IMR-90 (cell line): ENCODE measurements at regions not wholly inside any gene's neighbourhood (a gene's known extent, or its start where the extent isn't known, plus 50 kb on each side); places are given as distances from the start of the nearest gene placed in this dataset.
A peak's percentile ranks its signal among the peaks of the same experiment; 100 is the strongest.

ENCODE experiments used
- ATAC-seq: fragments of 200-7000 bp; cut with Tn5 transposase; 2 replicates; pipeline ENCODE4 v1.9.1; 2020; ENCODE audit warnings: low read depth, mild to moderate bottlenecking, moderate library complexity
- BruUV-seq: library from RNA; stranded (reverse); fragments of 400-500 nt; replicated peaks from 2 replicates; lab custom pipeline; 2021; lab: Mats Ljungman, UMichigan
- CTCF ChIA-PET: fragments of 300-600 bp; formaldehyde crosslinking; extraction: SDS; loops from one replicate; lab custom pipeline; 2021; ENCODE audit warnings: antibody characterized with exemption; lab: Yijun Ruan, JAX
- POLR2A ChIA-PET: fragments of 300-600 bp; sonication (Branson Sonifier 250); formaldehyde crosslinking; loops from one replicate; lab custom pipeline; 2022; ENCODE audit warnings: antibody characterized with exemption; ENCODE audit not compliant: unreplicated experiment; lab: Charles Lee
- DNase-seq: peaks from one replicate; pipeline ENCODE4 v3.0.0; 2013
- H2AFZ ChIP-seq: replicated peaks from 2 replicates; pipeline ENCODE3; 2013; ENCODE audit warnings: low read length, mild to moderate bottlenecking; ENCODE audit not compliant: poor library complexity
- H2AK5ac ChIP-seq: 2 replicates; pipeline ENCODE4 v1.6.1; 2013; ENCODE audit warnings: low read depth, low read length, inconsistent platforms
- H2AK9ac ChIP-seq: replicated peaks from 2 replicates; pipeline ENCODE3; 2013; ENCODE audit warnings: mild to moderate bottlenecking, low read depth, low read length, moderate library complexity; ENCODE audit not compliant: poor library complexity
- H2BK120ac ChIP-seq: 2 replicates; pipeline ENCODE4 v1.6.1; 2013; ENCODE audit warnings: low read depth, low read length, inconsistent platforms
- H2BK15ac ChIP-seq: 3 replicates; pipeline ENCODE4 v1.6.1; 2013; ENCODE audit warnings: low read depth, low read length, inconsistent platforms
- H2BK20ac ChIP-seq: 2 replicates; pipeline ENCODE4 v1.6.1; 2013; ENCODE audit warnings: low read depth, mild to moderate bottlenecking, inconsistent platforms, low read length, moderate library complexity
- H2BK5ac ChIP-seq: 2 replicates; pipeline ENCODE4 v1.6.1; 2013; ENCODE audit warnings: mild to moderate bottlenecking, low read depth, low read length, inconsistent platforms; ENCODE audit not compliant: poor library complexity, severe bottlenecking
- H3K14ac ChIP-seq: replicated peaks from 2 replicates; pipeline ENCODE4 v1.6.1; 2013; ENCODE audit warnings: low read depth, low read length, inconsistent platforms
- H3K18ac ChIP-seq: 2 replicates; pipeline ENCODE4 v1.6.1; 2013; ENCODE audit warnings: low read depth, low read length, control low read depth
- H3K23ac ChIP-seq: 2 replicates; pipeline ENCODE4 v1.6.1; 2013; ENCODE audit warnings: low read depth, low read length, inconsistent platforms
- H3K27ac ChIP-seq: 2 replicates; pipeline ENCODE4 v1.5.1; 2013; ENCODE audit warnings: mild to moderate bottlenecking, control low read depth, low read length; ENCODE audit not compliant: insufficient read depth
- H3K27me3 ChIP-seq: 2 replicates; pipeline ENCODE4 v1.6.1; 2013; ENCODE audit warnings: low read length; ENCODE audit not compliant: control insufficient read depth, insufficient read depth
- H3K36me3 ChIP-seq: 2 replicates; pipeline ENCODE4 v1.6.1; 2013; ENCODE audit warnings: low read length, mixed read lengths; ENCODE audit not compliant: control insufficient read depth, insufficient read depth
- H3K4ac ChIP-seq: 2 replicates; pipeline ENCODE4 v1.6.1; 2013; ENCODE audit warnings: low read depth, low read length, inconsistent platforms
- H3K4me1 ChIP-seq: 2 replicates; pipeline ENCODE4 v1.6.1; 2013; ENCODE audit warnings: low read length, mixed read lengths; ENCODE audit not compliant: control insufficient read depth, insufficient read depth
- H3K4me2 ChIP-seq: 2 replicates; pipeline ENCODE4 v1.6.1; 2013; ENCODE audit warnings: low read depth, mild to moderate bottlenecking, control low read depth, low read length, moderate library complexity
- H3K4me3 ChIP-seq: 2 replicates; pipeline ENCODE4 v1.5.1; 2013; ENCODE audit warnings: low read depth, mild to moderate bottlenecking, control low read depth, low read length, moderate library complexity; ENCODE audit not compliant: insufficient read depth
- H3K56ac ChIP-seq: 2 replicates; pipeline ENCODE4 v1.6.1; 2013; ENCODE audit warnings: low read length, inconsistent platforms; ENCODE audit not compliant: insufficient read depth; ENCODE audit errors: extremely low read depth
- H3K79me1 ChIP-seq, 2 experiments: 2 replicates each; pipeline ENCODE4 v1.6.1; 2013; ENCODE audit warnings: low read length in 2 of 2, inconsistent platforms in 1 of 2, low read depth in 1 of 2
- H3K9ac ChIP-seq: 2 replicates; pipeline ENCODE4 v1.6.1; 2013; ENCODE audit warnings: low read depth, low read length, control low read depth
- H3K9me1 ChIP-seq: 2 replicates; pipeline ENCODE4 v1.6.1; 2013; ENCODE audit warnings: low read length, inconsistent platforms; ENCODE audit not compliant: insufficient read depth
- H3K9me3 ChIP-seq: 2 replicates; pipeline ENCODE4 v1.6.1; 2013; ENCODE audit warnings: low read length; ENCODE audit not compliant: control insufficient read depth, insufficient read depth
- H4K20me1 ChIP-seq: 2 replicates; pipeline ENCODE4 v1.6.1; 2013; ENCODE audit warnings: low read length, inconsistent platforms; ENCODE audit not compliant: insufficient read depth
- H4K5ac ChIP-seq: 2 replicates; pipeline ENCODE4 v1.6.1; 2013; ENCODE audit warnings: mild to moderate bottlenecking, low read depth, low read length, control low read depth
- H4K8ac ChIP-seq, 2 experiments: 2 replicates each; pipeline ENCODE4 v1.6.1; 2013; ENCODE audit warnings: low read depth in 2 of 2, low read length in 2 of 2, control low read depth in 1 of 2, inconsistent platforms in 1 of 2
- H4K91ac ChIP-seq: 2 replicates; pipeline ENCODE4 v1.6.1; 2013; ENCODE audit warnings: low read depth, low read length, inconsistent platforms; ENCODE audit not compliant: insufficient read depth
- FOS ChIP-seq: fragments of 150-350 bp; IDR thresholded peaks from 2 replicates; pipeline ENCODE4 v1.6.1; 2016; ENCODE audit warnings: low read depth, low read length
- RAD21 ChIP-seq: IDR thresholded peaks from 2 replicates; pipeline ENCODE4 v1.6.1; 2012; ENCODE audit warnings: low read length, improper control_type of control experiment
- SMC3 ChIP-seq: fragments of 150-350 bp; IDR thresholded peaks from 2 replicates; pipeline ENCODE4 v1.6.1; 2016; ENCODE audit warnings: low read depth, mild to moderate bottlenecking, antibody characterized with exemption, low read length, moderate library complexity
- WGBS, 2 experiments: methylation state at CpG; one replicate each; pipeline versions ENCODE4 v1.1.5 to v1.1.7; 2013; ENCODE audit warnings: missing lambda C conversion rate in 2 of 2; ENCODE audit not compliant: insufficient read length in 1 of 2; ENCODE audit errors: extremely low coverage in 2 of 2; 5-methylcytosine and 5-hydroxymethylcytosine counted together
- dilution Hi-C: fragments of 300-500 bp; cut with HindIII; formaldehyde crosslinking; loops from one replicate; pipeline ENCODE4 v1.14.3; 2018; ENCODE audit warnings: low sequenced_read_pairs; ENCODE audit not compliant: unreplicated experiment
- in situ Hi-C: fragments of 300-500 bp; cut with MboI; formaldehyde crosslinking; loops from 3 replicates; pipeline ENCODE4 v1.14.3; 2019; ENCODE audit warnings: low sequenced_read_pairs, inconsistent platforms, mixed read lengths
- intact Hi-C: fragments of 100-400 bp; cut with micrococcal nuclease; formaldehyde crosslinking; loops from 2 replicates; pipeline ENCODE4 v1.10.0; 2022
- TF ChIP-seq, protein P1 (sequence below): conservative IDR thresholded peaks from 2 replicates; pipeline ENCODE4 v1.5.1; 2012; ENCODE audit warnings: mild to moderate bottlenecking, low read depth, low read length, improper control_type of control experiment

GRCh38 chr10:128263891-128264688 is 137.9 kb upstream of the MKI67 start:
- Histone ChIP-seq H3K27ac (no peak overlapping the region), H4K91ac (no peak overlapping the region), H3K4me2 (no peak overlapping the region), H3K18ac (no peak overlapping the region), H3K4me1 (no peaks in the 10 kb centered on the region), H2AFZ (no peak overlapping the region), H4K8ac (no peak overlapping the region), H3K9me3 (peaks cover 13% of the 10 kb centered on the region), H3K14ac (no peak overlapping the region), H2BK120ac (no peak overlapping the region), H2BK20ac (no peak overlapping the region), H4K5ac (no peak overlapping the region), H3K9me1 (no peaks in the 10 kb centered on the region), H3K56ac (no peak overlapping the region), H2AK9ac (no peak overlapping the region), H3K4me3 (no peak overlapping the region), H2BK5ac (no peak overlapping the region), H3K9ac (no peak overlapping the region), H2AK5ac (no peak overlapping the region), H3K23ac (no peak overlapping the region), H3K4ac (no peak overlapping the region), H3K79me1 (no peaks in the 10 kb centered on the region), H3K36me3 (no peaks in the 10 kb centered on the region), H4K20me1 (no peaks in the 10 kb centered on the region), H2BK15ac (no peak overlapping the region), H3K27me3 (no peaks in the 10 kb centered on the region)
- dilution Hi-C loops (no loop called here), intact Hi-C loops (loop anchor here (1.0 to 10.0 kb wide), 3 partner anchors 271 to 1863 kb away; no protein-coding TSS in a partner anchor), in situ Hi-C loops (no loop called here)
- BruUV-seq = no TSS peak
- ATAC-seq = peak; percentile 85
- POLR2A ChIA-PET = no interaction called here
- CTCF ChIA-PET = interaction anchor here (1.4 kb wide), 1 partner anchor 53 kb away, joined by 3 read pairs; no protein-coding TSS in a partner anchor
- no peak for TF ChIP-seq FOS
- TF ChIP-seq RAD21 = peak; percentile 34; the same call in 1 of the 2 replicates
- peak; percentile 44 for TF ChIP-seq SMC3
- TF ChIP-seq, protein P1, sequence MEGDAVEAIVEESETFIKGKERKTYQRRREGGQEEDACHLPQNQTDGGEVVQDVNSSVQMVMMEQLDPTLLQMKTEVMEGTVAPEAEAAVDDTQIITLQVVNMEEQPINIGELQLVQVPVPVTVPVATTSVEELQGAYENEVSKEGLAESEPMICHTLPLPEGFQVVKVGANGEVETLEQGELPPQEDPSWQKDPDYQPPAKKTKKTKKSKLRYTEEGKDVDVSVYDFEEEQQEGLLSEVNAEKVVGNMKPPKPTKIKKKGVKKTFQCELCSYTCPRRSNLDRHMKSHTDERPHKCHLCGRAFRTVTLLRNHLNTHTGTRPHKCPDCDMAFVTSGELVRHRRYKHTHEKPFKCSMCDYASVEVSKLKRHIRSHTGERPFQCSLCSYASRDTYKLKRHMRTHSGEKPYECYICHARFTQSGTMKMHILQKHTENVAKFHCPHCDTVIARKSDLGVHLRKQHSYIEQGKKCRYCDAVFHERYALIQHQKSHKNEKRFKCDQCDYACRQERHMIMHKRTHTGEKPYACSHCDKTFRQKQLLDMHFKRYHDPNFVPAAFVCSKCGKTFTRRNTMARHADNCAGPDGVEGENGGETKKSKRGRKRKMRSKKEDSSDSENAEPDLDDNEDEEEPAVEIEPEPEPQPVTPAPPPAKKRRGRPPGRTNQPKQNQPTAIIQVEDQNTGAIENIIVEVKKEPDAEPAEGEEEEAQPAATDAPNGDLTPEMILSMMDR = peak; percentile 45
- DNase-seq = peak; percentile 25
- WGBS, 2 experiments = 6% methylated on average over 3 of the region's 13 CpGs; no CpG with 5 or more reads in 1 of the 2 experiments
